ENCODE measurements at regions not wholly inside any gene's neighbourhood (a gene's known extent, or its start where the extent isn't known, plus 50 kb on each side); places are given as distances from the start of the nearest gene placed in this dataset.

DNA sequence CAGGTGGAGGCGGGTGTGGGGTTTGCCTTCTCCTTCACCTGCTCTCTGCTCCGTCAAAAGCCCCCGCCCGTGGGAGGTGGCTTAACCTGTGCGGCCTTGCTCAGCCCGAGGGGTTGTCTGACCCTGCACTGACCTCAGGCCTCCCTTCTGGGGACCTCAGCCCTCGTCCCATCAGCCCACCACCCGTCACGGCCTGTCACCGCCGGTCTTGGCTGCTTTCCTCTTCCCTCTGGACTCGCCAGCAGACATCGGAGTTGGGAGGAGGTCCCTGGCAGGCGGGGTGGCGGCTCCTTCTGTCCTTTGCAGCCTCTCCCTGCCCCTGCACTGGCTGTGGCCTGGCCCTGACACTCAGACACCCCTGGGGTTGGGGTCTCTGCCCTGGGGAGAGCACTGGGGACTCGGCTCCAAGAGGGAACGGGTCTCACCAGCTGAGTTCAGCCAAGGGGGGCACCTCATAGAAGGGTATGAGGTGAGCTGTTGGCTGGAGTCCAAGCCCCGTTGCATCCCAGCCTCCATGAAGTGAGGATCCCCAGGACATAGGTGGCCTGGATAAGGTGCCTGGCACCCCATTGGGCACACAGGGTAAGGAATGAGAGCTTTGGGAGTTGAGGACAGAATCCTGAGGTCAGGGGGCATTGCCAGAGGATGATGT, 999.6 kb downstream of the BRD1 start:
- TF ChIP-seq, protein P1, sequence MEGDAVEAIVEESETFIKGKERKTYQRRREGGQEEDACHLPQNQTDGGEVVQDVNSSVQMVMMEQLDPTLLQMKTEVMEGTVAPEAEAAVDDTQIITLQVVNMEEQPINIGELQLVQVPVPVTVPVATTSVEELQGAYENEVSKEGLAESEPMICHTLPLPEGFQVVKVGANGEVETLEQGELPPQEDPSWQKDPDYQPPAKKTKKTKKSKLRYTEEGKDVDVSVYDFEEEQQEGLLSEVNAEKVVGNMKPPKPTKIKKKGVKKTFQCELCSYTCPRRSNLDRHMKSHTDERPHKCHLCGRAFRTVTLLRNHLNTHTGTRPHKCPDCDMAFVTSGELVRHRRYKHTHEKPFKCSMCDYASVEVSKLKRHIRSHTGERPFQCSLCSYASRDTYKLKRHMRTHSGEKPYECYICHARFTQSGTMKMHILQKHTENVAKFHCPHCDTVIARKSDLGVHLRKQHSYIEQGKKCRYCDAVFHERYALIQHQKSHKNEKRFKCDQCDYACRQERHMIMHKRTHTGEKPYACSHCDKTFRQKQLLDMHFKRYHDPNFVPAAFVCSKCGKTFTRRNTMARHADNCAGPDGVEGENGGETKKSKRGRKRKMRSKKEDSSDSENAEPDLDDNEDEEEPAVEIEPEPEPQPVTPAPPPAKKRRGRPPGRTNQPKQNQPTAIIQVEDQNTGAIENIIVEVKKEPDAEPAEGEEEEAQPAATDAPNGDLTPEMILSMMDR (IDR thresholded peaks at IDR 0.05) = no peak
- TF ChIP-seq POLR2A (IDR thresholded peaks at IDR 0.05) (no peak), EP300 (IDR thresholded peaks at IDR 0.05) (no peak)
